NCI-H1694 (cell line): ENCODE measurements at regions not wholly inside any gene's neighbourhood (a gene's known extent, or its start where the extent isn't known, plus 50 kb on each side); places are given as distances from the start of the nearest gene placed in this dataset.
A peak's percentile ranks its signal among the peaks of the same experiment; 100 is the strongest.

Experiments used
- DNase-seq: peaks from one replicate; lab custom pipeline; 2025; lab: John Stamatoyannopoulos, UW

GRCh38 chr1:50358962-50359361 is 64.3 kb downstream of the DMRTA2 start:
- no peak for DNase-seq

- DNase-seq: no peak
These were observed 66.1 kb downstream of the DMRTA2 start for GRCh38 chr1:50357186-50357585.

- DNase-seq: no peak
These were observed 68.4 kb downstream of the DMRTA2 start for GRCh38 chr1:50354813-50355212.

GRCh38 chr1:50352428-50352827 is 70.8 kb downstream of the DMRTA2 start:
- no peak for DNase-seq

- no peak for DNase-seq
These were observed 72.4 kb downstream of the DMRTA2 start for GRCh38 chr1:50350868-50351267.

GRCh38 chr1:50350421-50350820 is 72.8 kb downstream of the DMRTA2 start:
- no peak for DNase-seq

GRCh38 chr1:50349242-50349565 is 74.0 kb downstream of the DMRTA2 start:
- DNase-seq: no peak

GRCh38 chr1:50348449-50349241 is 74.6 kb downstream of the DMRTA2 start:
- DNase-seq: peak; percentile 86

- DNase-seq: no peak
These were observed 75.3 kb downstream of the DMRTA2 start for GRCh38 chr1:50347933-50348332.

- DNase-seq: no peak
These were observed 76.6 kb downstream of the DMRTA2 start for GRCh38 chr1:50346621-50347020.

GRCh38 chr1:50343323-50343722 is 79.9 kb downstream of the DMRTA2 start:
- DNase-seq: no peak

- DNase-seq: no peak
These were observed 80.7 kb downstream of the DMRTA2 start for GRCh38 chr1:50342525-50342924.

GRCh38 chr1:50335036-50335435 is 88.2 kb downstream of the DMRTA2 start:
- DNase-seq: no peak

- no peak for DNase-seq
These were observed 89.7 kb downstream of the DMRTA2 start for GRCh38 chr1:50333595-50333974.

GRCh38 chr1:50332941-50333594 is 90.2 kb downstream of the DMRTA2 start:
- no peak for DNase-seq

GRCh38 chr1:50329332-50329932 is 93.8 kb downstream of the DMRTA2 start:
- no peak for DNase-seq

GRCh38 chr1:50328552-50328951 is 94.7 kb downstream of the DMRTA2 start:
- no peak for DNase-seq

GRCh38 chr1:50326026-50326425 is 97.2 kb downstream of the DMRTA2 start:
- no peak for DNase-seq

- DNase-seq: no peak
These were observed 100.7 kb downstream of the DMRTA2 start for GRCh38 chr1:50322579-50322978.

- DNase-seq: no peak
These were observed 104.8 kb downstream of the DMRTA2 start for GRCh38 chr1:50318428-50318827.

- DNase-seq: no peak
These were observed 114.4 kb downstream of the DMRTA2 start for GRCh38 chr1:50308878-50309277.

GRCh38 chr1:50305808-50306207 is 117.4 kb downstream of the DMRTA2 start:
- DNase-seq: no peak

- no peak for DNase-seq
These were observed 122.9 kb downstream of the DMRTA2 start for GRCh38 chr1:50300297-50300696.
